Neural cell (in vitro differentiated cells): ENCODE measurements at regions not wholly inside any gene's neighbourhood (a gene's known extent, or its start where the extent isn't known, plus 50 kb on each side); places are given as distances from the start of the nearest gene placed in this dataset.
"Not testable (repeated sequence)": the region's sequence is repeated elsewhere in the genome, so short reads cannot be mapped to it uniquely, and the experiment has no call there.

Experiments used
- H2AFZ ChIP-seq: fragments of 200-600, 300-800 bp; sonication (generic), shearing (Covaris generic); 2 replicates; pipeline ENCODE4 v1.6.0; 2014; ENCODE audit warnings: low read depth, mild to moderate bottlenecking, antibody characterized with exemption, low read length, moderate library complexity
- H3F3A ChIP-seq: fragments of 200-600 bp; shearing (Covaris generic); 2 replicates; pipeline ENCODE4 v1.6.1; 2016; ENCODE audit warnings: mild to moderate bottlenecking, moderate library complexity, mixed read lengths, antibody characterized with exemption, low read length; ENCODE audit not compliant: insufficient read depth, poor library complexity, severe bottlenecking
- H3K27ac ChIP-seq: fragments of 200-600, 300-800 bp; sonication (generic), shearing (Covaris generic); 2 replicates; pipeline ENCODE4 v1.5.1; 2014; ENCODE audit warnings: mild to moderate bottlenecking, low read length, moderate library complexity
- H3K27me3 ChIP-seq: fragments of 300-800, 200-600 bp; sonication (generic), shearing (Covaris generic); 2 replicates; pipeline ENCODE4 v1.6.0; 2014; ENCODE audit warnings: mild to moderate bottlenecking, low read depth, low read length, moderate library complexity; ENCODE audit not compliant: insufficient read depth
- H3K36me3 ChIP-seq: fragments of 300-800, 200-600 bp; sonication (generic), shearing (Covaris generic); 2 replicates; pipeline ENCODE4 v1.5.1; 2014; ENCODE audit warnings: mild to moderate bottlenecking, antibody characterized with exemption, low read length, moderate library complexity; ENCODE audit not compliant: insufficient read depth
- H3K4me2 ChIP-seq: fragments of 300-800, 200-600 bp; sonication (generic), shearing (Covaris generic); 2 replicates; pipeline ENCODE4 v1.6.0; 2014; ENCODE audit warnings: mild to moderate bottlenecking, low read length
- H3K4me3 ChIP-seq: fragments of 300-800, 200-600 bp; sonication (generic), shearing (Covaris generic); 2 replicates; pipeline ENCODE4 v1.5.1; 2014; ENCODE audit warnings: mild to moderate bottlenecking, low read length, moderate library complexity
- H3K79me2 ChIP-seq: fragments of 200-600 bp; shearing (Covaris generic); replicated peaks from 2 replicates; pipeline ENCODE4 v1.6.0; 2014; ENCODE audit warnings: mild to moderate bottlenecking, low read length, moderate library complexity; ENCODE audit not compliant: insufficient read depth
- H3K9ac ChIP-seq: fragments of 300-800, 200-600 bp; sonication (generic), shearing (Covaris generic); 2 replicates; pipeline ENCODE4 v1.6.1; 2016; ENCODE audit warnings: mild to moderate bottlenecking, low read length, mixed read lengths
- H3K9me2 ChIP-seq: fragments of 200-600 bp; shearing (Covaris generic); 2 replicates; pipeline ENCODE4 v1.6.1; 2016; ENCODE audit warnings: mild to moderate bottlenecking, low read length, mixed read lengths; ENCODE audit not compliant: insufficient read depth
- H3K9me3 ChIP-seq: fragments of 200-600, 300-800 bp; sonication (generic), shearing (Covaris generic); 2 replicates; pipeline ENCODE4 v1.6.1; 2016; ENCODE audit warnings: mild to moderate bottlenecking, mixed run types, low read length, moderate library complexity, mixed read lengths
- H4K20me1 ChIP-seq: fragments of 200-600 bp; shearing (Covaris generic); 2 replicates; pipeline ENCODE4 v1.6.1; 2016; ENCODE audit warnings: mild to moderate bottlenecking, mixed run types; ENCODE audit not compliant: insufficient read depth
- EP300 ChIP-seq: fragments of 450-650 bp; conservative IDR thresholded peaks from 2 replicates; pipeline ENCODE4 v1.6.1; 2014; ENCODE audit warnings: antibody characterized with exemption, mild to moderate bottlenecking, moderate library complexity; ENCODE audit not compliant: poor library complexity, severe bottlenecking
- EZH2 ChIP-seq: fragments of 200-600, 300-800 bp; shearing (Covaris generic), sonication (generic); IDR thresholded peaks from 2 replicates; pipeline ENCODE4 v1.6.1; 2014; ENCODE audit warnings: antibody characterized with exemption, low read length, borderline replicate concordance, mild to moderate bottlenecking; ENCODE audit not compliant: insufficient read depth, poor library complexity, severe bottlenecking
- MXI1 ChIP-seq: fragments of 450-650 bp; conservative IDR thresholded peaks from 2 replicates; pipeline ENCODE4 v1.6.1; 2014; ENCODE audit warnings: antibody characterized with exemption, mild to moderate bottlenecking; ENCODE audit not compliant: poor library complexity, severe bottlenecking
- POLR2AphosphoS5 ChIP-seq: IDR thresholded peaks from 2 replicates; pipeline ENCODE4 v1.6.1; 2012
- RAD21 ChIP-seq: fragments of 450-650 bp; conservative IDR thresholded peaks from 2 replicates; pipeline ENCODE4 v1.6.1; 2014; ENCODE audit warnings: antibody characterized with exemption, mild to moderate bottlenecking, moderate library complexity
- SMC3 ChIP-seq: fragments of 450-650 bp; conservative IDR thresholded peaks from 2 replicates; pipeline ENCODE4 v1.6.1; 2014; ENCODE audit warnings: antibody characterized with exemption, mild to moderate bottlenecking, moderate library complexity; ENCODE audit not compliant: poor library complexity
- TAF1 ChIP-seq: IDR thresholded peaks from 2 replicates; pipeline ENCODE4 v1.6.1; 2012; ENCODE audit warnings: low read depth
- TF ChIP-seq, protein P1 (sequence below): IDR thresholded peaks from 2 replicates; pipeline ENCODE4 v1.6.1; 2012; ENCODE audit warnings: borderline replicate concordance
- TF ChIP-seq, protein P2 (sequence below): fragments of 450-650 bp; IDR thresholded peaks from 2 replicates; pipeline ENCODE4 v1.5.1; 2014; ENCODE audit warnings: antibody characterized with exemption, mild to moderate bottlenecking, moderate library complexity; ENCODE audit not compliant: poor library complexity, severe bottlenecking

DNA sequence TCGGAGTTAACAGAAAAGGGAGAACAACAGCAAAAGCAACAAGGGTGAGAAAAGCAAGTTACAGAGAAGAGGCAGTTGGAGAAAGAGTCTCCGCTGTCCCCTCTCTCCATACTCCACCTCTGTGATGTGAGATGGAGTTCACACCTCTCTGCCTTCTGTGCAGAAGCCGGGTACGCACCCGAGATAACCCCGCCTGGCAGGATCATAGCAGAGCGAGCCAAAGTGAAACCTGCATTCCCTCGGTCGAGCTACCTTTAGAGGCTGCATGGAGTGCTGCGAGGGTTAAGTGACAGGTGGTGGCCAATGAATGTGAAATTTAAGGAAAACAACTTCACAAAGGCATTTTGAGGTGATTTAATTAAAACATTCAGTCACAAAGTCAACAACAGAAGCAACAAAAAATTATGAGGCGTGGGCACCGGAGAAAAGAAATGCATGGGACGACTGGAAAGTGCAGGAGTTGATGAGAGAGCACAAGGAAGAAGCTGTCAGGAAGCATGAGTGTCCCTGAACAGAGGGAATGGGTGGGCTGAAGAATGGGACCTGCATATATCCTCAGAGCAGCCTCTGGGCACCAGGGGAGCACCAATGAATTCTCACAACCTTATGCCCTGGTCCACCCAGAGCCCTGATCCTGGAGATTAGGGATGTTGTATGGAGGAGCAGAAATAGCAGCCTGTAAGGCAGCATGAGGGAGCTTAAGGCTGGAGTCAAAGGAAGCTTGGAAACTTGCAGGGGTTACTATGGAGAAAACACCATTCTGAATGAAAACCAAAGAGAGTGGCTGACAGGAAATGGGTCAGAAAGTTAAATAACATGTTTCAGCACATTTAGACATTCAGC, 208.3 kb downstream of the EMP1 start:
- Histone ChIP-seq H2AFZ (no peak overlapping the region), H3K9me3 (no peaks in the 10 kb centered on the region)

DNA sequence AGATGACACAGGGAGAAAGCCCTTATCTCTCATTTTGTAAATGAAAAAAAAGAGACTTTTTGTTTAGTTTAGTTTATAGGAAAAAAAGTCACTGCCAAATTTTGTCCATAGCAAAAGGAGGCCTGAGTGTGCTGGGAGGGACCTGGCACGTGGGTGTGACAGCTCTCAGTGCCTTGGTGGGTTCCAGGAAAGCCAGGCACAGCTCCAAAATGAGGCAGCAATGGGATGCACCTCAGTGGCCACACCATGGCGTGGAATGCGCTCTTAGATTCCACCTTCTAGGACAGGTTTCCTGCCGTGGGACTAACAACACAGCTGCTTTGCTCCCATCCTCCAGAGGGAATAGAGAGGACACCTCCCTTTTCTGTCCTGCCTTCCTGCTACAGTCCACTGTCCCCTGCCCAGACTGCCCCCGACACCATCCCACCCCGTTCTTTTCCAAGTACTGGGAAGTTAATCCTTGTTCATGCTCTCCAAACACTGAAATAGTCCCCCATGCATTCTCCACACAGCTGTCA, 207.6 kb downstream of the EMP1 start:
- Histone ChIP-seq H3K4me3 (no peak overlapping the region), H3K9ac (no peak overlapping the region), H3K9me2 (no peaks in the 10 kb centered on the region), H3F3A (no peaks in the 10 kb centered on the region), H3K27me3 (no peaks in the 10 kb centered on the region), H3K9me3 (no peaks in the 10 kb centered on the region), H3K36me3 (no peaks in the 10 kb centered on the region), H3K79me2 (no peaks in the 10 kb centered on the region), H4K20me1 (no peaks in the 10 kb centered on the region), H2AFZ (no peak overlapping the region), H3K4me2 (no peak overlapping the region), H3K27ac (no peak overlapping the region)
- no peak for TF ChIP-seq POLR2AphosphoS5
- no peak for TF ChIP-seq EZH2
- TF ChIP-seq RAD21 = no peak
- TF ChIP-seq, protein P1, sequence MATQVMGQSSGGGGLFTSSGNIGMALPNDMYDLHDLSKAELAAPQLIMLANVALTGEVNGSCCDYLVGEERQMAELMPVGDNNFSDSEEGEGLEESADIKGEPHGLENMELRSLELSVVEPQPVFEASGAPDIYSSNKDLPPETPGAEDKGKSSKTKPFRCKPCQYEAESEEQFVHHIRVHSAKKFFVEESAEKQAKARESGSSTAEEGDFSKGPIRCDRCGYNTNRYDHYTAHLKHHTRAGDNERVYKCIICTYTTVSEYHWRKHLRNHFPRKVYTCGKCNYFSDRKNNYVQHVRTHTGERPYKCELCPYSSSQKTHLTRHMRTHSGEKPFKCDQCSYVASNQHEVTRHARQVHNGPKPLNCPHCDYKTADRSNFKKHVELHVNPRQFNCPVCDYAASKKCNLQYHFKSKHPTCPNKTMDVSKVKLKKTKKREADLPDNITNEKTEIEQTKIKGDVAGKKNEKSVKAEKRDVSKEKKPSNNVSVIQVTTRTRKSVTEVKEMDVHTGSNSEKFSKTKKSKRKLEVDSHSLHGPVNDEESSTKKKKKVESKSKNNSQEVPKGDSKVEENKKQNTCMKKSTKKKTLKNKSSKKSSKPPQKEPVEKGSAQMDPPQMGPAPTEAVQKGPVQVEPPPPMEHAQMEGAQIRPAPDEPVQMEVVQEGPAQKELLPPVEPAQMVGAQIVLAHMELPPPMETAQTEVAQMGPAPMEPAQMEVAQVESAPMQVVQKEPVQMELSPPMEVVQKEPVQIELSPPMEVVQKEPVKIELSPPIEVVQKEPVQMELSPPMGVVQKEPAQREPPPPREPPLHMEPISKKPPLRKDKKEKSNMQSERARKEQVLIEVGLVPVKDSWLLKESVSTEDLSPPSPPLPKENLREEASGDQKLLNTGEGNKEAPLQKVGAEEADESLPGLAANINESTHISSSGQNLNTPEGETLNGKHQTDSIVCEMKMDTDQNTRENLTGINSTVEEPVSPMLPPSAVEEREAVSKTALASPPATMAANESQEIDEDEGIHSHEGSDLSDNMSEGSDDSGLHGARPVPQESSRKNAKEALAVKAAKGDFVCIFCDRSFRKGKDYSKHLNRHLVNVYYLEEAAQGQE = no peak
- no peak for TF ChIP-seq MXI1
- TF ChIP-seq, protein P2, sequence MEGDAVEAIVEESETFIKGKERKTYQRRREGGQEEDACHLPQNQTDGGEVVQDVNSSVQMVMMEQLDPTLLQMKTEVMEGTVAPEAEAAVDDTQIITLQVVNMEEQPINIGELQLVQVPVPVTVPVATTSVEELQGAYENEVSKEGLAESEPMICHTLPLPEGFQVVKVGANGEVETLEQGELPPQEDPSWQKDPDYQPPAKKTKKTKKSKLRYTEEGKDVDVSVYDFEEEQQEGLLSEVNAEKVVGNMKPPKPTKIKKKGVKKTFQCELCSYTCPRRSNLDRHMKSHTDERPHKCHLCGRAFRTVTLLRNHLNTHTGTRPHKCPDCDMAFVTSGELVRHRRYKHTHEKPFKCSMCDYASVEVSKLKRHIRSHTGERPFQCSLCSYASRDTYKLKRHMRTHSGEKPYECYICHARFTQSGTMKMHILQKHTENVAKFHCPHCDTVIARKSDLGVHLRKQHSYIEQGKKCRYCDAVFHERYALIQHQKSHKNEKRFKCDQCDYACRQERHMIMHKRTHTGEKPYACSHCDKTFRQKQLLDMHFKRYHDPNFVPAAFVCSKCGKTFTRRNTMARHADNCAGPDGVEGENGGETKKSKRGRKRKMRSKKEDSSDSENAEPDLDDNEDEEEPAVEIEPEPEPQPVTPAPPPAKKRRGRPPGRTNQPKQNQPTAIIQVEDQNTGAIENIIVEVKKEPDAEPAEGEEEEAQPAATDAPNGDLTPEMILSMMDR = no peak

More for the DNA sequence above, 208.3 kb downstream of the EMP1 start:
- Histone ChIP-seq H3K27ac (no peak overlapping the region), H3K79me2 (no peaks in the 10 kb centered on the region), H3K4me3 (no peak overlapping the region), H3K4me2 (no peak overlapping the region), H3K36me3 (no peaks in the 10 kb centered on the region), H3K9me2 (no peaks in the 10 kb centered on the region), H3K27me3 (no peaks in the 10 kb centered on the region), H4K20me1 (no peaks in the 10 kb centered on the region), H3F3A (no peaks in the 10 kb centered on the region), H3K9ac (no peak overlapping the region)
- TF ChIP-seq EP300 (no peak), MXI1 (no peak), EZH2 (no peak), POLR2AphosphoS5 (no peak), TAF1 (no peak), SMC3 (no peak), RAD21 (no peak)
- TF ChIP-seq, protein P1 = no peak
- TF ChIP-seq, protein P2 = no peak

DNA sequence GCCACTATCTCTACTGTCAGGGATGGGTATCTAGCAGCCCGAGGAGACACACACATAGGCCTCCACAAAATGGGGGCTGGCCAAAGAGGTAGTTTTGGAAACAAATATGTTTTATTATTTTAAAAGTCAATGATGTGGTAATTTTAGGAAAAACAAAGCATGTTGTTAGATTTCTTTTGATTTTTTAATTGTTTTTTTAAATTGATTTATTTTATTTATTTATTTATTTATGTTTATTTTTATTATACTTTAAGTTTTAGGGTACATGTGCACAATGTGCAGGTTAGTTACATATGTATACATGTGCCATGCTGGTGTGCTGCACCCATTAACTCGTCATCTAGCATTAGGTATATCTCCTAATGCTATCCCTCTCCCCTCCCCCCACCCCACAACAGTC, 194.8 kb downstream of the EMP1 start:
- H3K36me3 ChIP-seq, H3K27me3 ChIP-seq, H3K79me2 ChIP-seq, H4K20me1 ChIP-seq, H3K27ac ChIP-seq, H3K9ac ChIP-seq, H3K9me3 ChIP-seq, H3K4me2 ChIP-seq, H3K4me3 ChIP-seq, H3K9me2 ChIP-seq, H2AFZ ChIP-seq, H3F3A ChIP-seq: not testable (repeated sequence)
